Head of caudate nucleus (tissue), 42 donors: ENCODE measurements at regions not wholly inside any gene's neighbourhood (a gene's known extent, or its start where the extent isn't known, plus 50 kb on each side); places are given as distances from the start of the nearest gene placed in this dataset.
"Not testable (repeated sequence)": the region's sequence is repeated elsewhere in the genome, so short reads cannot be mapped to it uniquely, and the experiment has no call there.

Source experiments
- DNase-seq, 42 donors: peaks; one replicate each; pipeline versions ENCODE4 v3.0.0 to v3.0.0-alpha.2; 2020 to 2021; ENCODE audit warnings: mixed read lengths in 7 of 42
- intact Hi-C: fragments of 100-400 bp; cut with DNase I; formaldehyde crosslinking; loops from one replicate; pipeline ENCODE4 v1.15.0; 2022

DNA sequence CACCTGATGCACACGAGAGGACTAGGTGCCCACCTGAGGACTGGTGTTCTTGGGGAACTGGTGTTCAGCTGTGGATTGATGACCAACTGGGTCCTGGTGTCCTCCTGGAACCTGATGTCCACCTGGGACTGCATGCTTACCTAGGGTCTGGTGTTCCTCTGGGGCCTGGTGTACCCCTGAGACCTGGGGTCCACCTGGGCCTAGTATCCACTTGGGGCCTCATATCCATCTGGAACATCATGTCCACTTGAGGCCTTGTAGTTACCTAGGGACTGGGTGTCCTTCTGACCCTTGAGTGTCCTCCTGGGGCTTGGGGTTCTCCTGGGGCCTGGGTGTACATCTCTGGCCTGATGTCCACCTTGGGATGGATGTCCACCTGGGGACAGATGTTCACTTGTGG is 197.2 kb downstream of the POTEM start:
- DNase-seq, intact Hi-C loops: not testable (repeated sequence)

DNA sequence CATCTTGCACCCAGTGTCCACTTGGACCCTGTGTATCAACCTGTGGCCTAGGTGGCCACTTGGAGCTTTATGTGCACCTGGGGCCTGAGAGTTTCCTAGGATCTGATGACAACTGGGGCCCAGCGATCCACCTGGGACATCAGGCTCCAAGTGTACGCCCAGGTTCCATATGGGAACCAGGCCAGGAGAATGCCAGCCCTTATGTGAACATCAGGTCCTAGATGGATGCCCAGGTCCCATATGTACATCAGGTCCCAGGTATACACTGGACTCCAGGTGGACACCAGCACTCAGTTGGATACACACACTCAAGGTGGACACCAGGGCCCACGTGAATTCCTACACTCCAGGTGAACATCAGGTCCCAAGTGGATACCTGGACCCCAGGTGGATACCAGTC is 198.8 kb downstream of the POTEM start:
- intact Hi-C loops, DNase-seq: not testable (repeated sequence)

DNA sequence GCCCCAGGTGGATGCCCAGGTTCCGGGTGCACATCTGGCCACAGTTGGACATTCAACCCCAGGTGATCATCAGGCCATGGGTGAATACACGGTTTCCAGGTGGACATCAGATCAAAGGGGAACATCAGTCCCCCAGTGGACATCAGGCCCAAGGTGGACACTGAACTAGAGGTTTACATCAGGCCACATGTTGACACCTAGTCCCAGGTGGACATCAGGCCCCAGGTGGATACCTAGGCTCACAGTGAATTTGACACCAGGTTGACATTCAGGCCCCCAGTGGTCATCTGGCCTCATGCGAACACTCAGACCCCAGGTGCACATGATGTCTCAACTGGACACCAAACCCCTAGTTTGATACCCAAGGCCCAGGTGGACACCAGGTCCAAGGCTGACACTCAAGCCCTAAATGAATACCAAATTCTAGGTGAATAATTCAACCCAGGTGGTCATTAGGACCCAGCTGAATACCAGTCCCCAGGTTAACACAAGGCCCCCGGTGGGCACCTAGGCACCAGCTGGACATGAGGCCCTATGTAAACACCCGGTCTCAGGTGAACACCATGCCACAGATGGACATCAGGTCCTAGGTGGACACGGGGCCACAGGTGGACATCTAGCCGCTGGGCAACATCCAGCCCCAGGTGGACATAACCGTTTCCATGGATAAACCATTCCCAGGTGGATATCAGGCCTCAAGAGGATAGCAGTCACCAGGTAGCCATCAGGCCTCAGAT is 200.4 kb downstream of the POTEM start:
- intact Hi-C loops: not testable (repeated sequence)
- DNase-seq: peak in 3 of 42 donors; percentile 10 to 34 (median 18)

DNA sequence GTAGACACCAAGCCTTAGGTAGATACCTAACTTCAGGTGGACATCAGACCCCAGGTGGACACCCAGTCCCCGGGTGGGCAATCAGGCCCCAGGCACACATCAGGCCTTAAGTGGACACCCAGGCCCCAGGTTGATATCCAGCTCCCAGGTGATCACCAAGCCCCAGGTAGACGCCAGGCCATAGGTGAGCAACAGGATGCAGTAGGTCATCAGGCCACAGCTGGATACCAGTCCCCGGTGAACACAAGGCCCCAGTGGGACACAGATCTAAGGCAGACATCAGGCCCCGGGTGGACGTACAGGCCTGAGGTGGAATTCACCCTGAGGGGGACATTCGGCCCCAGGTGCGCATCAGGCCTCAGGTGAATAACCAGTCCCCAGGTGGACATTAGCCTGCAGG is 201.0 kb downstream of the POTEM start:
- peak in 5 of 42 donors; percentile 10 to 39 (median 18) for DNase-seq
- intact Hi-C loops: not testable (repeated sequence)

DNA sequence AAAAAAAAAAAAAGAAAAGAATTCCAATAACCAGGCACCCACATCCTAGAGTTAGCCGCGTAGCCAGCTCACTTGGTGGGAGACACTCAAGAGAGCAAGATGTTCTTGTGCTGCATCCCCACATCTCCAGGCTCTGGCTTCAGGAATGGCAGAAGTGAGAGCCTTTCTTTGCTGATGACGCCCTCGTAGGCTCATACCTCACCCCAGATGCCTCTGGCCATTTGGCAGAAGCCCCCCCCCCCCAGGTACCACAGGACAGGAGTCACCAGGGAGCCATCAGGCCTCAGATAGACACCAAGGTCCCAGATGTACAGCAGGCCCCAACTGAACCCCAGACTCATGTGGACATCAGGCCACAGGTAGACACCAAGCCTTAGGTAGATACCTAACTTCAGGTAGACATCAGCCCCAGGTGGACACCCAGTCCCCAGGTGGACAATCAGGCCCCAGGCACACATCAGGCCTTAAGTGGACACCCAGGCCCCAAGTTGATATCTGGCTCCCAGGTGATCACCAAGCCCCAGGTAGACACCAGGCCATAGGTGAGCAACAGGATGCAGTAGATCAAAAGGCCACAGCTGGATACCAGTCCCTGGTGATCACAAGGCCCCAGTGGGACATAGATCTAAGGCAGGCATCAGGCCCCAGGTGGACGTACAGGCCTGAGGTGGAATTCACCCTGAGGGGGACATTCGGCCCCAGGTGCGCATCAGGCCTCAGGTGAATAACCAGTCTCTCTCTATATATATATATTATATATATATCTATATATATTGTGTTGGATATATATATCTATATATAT is 202.5 kb downstream of the POTEM start:
- intact Hi-C loops, DNase-seq: not testable (repeated sequence)

DNA sequence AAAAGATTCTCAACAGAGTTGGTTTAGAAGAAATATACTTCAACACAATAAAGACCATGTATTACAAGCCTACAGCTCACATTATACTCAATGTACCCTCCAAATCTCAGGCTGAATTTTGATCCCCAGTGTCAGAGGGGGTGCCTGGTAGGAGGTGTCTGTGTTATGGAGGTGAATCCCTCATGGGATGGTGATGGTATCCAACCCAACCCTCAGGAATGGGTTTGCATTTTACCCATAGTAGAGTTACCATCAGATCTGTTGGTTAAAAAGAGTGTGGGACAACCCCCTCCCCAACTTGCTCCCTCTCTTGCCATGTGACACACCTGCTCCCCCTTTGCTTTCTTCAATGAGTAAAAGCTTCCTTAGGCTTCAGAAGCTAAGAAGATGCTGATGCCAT is 205.5 kb downstream of the POTEM start:
- DNase-seq, intact Hi-C loops: not testable (repeated sequence)

DNA sequence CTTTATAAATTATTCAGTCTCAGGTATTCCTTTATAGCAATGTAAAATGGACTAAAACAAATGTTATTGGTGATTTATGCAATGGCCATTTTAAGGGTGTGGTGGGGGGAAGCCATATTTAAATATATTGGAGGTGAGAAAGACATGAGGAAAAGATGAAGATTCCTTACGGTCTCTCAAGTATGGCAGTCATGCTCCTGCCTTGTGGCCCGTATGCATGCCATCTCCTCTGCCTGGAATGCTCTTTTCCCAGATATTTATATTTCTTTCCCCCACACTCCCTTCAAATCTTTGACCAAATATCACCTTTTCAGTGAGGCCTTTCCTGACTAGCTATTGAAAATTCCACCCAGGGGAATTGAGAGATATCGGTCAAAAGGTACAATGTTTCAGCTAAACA is 206.0 kb downstream of the POTEM start:
- DNase-seq, intact Hi-C loops: not testable (repeated sequence)

DNA sequence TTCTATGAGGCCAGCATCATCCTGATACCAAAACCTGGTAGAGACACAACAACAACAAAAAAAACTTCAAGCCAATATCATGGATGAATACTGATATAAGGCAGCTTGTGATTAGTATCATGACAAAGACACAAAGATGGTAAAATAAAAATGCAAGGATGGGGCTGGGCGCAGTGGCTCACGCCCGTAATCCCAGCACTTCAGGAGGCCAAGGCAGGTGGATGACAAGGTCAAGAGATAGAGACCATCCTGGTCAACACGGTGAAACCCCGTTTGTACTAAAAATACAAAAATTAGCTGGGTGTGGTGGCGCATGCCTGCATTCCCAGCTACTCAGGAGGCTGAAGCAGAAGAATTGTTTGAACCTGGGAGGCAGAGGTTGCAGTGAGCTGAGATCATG is 210.2 kb downstream of the POTEM start:
- intact Hi-C loops, DNase-seq: not testable (repeated sequence)

DNA sequence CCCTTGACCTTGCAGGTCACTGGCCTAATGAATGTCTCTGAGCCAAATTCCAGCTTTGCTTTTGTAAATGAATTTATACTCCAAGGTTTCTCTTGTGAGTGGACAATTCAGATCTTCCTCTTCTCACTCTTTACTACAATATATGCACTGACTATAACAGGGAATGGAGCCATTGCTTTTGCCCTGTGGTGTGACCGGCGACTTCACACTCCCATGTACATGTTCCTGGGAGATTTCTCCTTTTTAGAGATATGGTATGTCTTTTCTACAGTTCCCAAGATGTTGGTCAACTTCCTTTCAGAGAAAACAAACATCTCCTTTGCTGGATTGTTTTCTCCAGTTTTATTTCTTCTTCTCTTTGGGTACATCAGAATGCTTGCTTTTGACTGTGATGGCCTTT is 213.1 kb downstream of the POTEM start:
- intact Hi-C loops, DNase-seq: not testable (repeated sequence)

DNA sequence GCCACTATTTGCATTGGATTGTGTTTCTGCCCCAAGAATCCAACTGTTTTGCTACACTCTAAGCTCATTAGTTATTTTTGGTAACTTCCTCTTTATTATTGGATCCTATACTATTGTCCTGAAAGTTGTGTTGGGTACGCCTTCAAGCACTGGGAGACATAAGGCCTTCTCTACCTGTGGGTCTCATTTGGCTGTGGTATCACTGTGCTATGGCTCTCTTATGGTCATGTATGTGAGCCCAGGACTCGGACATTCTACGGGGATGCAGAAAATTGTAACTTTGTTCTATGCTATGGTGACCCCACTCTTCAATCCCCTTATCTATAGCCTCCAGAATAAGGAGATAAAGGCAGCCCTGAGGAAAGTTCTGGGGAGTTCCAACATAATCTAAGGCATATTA is 213.6 kb downstream of the POTEM start:
- intact Hi-C loops, DNase-seq: not testable (repeated sequence)

DNA sequence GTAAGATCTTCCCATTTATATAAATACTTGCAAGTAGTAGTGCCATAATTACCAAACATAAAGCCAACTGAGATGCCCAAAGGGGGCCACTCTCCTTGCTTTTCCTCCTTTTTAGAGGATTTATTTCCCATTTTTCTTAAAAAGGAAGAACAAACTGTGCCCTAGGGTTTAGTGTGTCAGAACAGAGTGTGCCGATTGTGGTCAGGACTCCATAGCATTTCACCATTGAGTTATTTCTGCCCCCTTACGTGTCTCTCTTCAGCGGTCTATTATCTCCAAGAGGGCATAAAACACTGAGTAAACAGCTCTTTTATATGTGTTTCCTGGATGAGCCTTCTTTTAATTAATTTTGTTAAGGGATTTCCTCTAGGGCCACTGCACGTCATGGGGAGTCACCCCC is 227.9 kb downstream of the POTEM start:
- intact Hi-C loops, DNase-seq: not testable (repeated sequence)

DNA sequence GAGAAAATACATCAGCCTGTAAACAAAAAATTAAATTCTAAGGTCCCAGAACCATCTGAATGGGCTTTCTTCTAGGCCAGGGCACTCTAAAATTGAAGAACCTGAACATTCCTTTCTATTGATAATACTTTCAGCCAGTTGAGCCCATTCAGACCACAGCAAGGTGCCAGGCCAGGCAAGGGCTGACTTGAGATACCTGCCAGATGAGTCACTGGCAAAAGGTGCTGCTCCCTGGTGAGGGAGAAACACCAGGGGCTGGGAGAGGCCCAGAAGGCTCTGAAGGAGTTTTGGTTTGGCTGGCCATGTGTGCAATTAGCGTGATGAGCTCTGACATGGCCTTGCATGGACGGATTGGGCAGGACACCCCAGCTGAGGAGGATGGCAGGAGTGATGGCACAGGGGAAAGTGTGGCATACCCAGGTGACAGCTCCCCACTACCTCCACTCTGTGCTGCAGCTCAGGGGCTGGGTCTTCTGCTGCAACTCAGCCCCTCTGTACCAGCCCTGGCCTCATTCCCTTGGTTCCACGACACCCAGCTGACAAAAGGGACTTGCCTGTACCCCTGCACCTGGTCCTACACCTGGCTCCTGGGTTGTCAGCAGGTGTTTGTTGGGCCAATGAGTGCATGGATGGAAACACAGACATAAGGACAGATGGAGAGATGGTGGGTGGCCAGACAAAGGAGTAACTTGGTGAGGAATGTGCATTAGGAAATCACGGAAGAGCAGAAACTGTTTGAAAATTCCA is 230.4 kb downstream of the POTEM start:
- DNase-seq, intact Hi-C loops: not testable (repeated sequence)

DNA sequence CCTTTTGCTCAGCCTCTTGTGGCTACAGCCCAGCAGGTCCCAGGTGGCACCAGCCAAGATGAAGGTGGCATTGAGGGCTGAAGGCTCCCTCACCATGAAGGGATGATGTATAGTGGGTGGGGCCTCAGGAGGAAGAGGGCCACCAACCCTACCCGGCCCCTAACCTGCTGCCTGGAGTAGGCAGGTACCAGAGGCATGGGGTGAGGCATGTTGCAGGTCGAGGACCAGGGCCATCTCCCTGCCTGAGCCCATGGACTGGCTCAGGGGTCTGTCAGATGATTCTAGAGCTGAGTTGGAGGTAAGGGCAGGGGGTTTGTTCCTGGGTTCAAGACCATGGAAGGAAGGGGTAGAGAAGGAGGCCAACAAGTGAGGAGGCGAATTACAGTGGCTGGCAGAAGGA is 231.1 kb downstream of the POTEM start:
- DNase-seq, intact Hi-C loops: not testable (repeated sequence)

DNA sequence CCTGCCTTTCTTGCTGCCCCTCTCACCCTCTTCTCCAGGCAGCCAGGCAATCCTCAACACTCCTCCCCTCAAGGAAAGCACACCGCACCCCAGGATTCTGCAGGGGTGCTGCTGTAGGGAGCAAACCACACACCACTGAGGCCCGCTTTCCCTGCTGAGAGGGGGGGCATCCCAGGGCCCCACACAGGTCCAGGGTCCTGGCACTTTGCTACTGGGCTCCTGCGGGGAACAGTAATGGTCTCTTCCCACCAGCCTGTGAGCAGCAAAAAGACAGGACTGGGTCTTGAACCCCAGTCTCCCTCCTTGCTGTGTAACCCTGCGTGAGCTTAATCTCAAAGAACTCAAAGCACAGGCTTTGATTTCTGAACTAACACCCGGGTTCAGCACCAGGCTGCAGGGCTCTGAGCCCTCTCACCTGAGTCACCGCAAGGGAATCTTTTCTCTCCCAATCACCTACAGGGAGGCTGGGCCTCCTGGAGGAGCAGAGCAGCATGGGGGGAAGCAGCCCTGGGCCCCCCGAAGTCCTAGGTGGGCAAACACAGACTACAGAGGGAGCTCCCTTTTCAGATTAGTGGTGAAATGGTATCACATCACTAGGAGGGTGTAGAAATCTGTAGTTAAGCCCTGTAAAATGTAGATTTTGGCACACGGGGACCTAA is 232.6 kb downstream of the POTEG start:
- DNase-seq, intact Hi-C loops: not testable (repeated sequence)

DNA sequence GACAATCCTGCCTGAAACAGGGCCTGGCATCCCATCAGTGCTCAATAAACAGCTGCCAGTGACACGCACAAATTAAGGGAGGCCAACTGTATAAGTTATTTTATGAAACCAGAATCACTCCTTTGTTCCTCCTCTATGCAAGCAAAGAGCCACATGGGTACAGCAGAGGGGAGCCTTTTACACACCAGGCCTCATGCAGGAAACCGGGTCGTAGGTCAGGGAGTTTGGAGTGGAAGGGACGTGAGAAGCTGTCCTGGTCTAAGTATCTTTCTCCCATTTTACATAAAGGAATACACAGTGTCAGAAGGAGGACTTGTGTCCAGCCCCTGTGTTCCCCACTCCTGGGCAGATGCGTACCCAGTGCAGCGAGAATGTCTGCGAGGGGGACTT is 232.1 kb downstream of the POTEG start:
- DNase-seq, intact Hi-C loops: not testable (repeated sequence)

DNA sequence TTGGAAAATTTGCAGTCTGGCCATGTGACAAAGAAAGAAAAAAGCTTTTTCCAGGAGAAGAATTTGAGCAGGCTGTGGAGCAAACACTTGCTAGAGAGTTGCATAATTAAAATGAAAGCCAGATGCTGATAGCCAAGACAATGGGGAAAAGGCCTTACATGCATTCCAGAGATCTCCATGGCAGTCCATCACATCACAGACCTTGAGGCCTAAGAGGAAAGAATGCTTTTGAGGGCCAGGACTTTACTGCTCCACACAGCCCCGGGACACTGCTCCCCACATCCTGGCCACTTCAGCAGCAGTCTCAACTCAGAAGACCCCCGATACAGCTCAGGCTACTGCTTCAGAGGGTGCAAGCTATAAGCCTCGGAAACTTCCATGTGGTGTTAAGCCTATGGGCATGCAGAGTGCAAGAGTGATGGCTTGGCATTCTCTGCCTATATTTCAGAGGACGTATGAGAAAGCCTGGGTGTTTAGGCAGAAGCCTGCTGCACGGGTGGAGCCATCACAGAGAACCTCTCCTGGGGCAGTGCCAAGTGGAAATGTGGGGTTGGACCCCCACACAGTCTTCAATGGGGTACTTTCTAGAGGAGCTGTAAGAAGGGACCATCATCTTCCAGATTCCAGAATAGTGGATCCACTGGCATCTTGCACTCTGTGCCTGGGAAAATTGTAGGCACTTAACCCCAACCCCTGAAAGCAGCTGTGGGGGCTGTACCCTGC is 230.7 kb downstream of the POTEG start:
- intact Hi-C loops, DNase-seq: not testable (repeated sequence)

DNA sequence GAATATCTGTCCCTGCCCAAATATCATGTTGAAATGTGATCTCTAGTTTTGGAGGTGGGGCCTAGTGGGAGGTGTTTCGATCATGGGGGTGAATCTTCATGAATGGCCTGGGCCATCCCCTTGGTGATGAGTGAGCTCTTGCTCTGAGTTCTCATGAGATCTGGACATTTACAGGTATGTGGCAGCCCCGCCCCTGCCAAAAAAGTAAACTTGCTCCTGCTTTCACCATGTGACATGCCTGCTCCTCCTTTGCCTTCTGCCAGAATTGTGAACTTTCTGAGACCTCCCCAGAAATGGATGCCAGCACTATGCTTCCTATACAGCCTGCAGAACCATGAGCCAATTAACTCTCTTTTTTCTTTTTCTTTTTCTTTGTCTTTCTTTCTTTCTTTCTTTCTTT is 229.3 kb downstream of the POTEG start:
- intact Hi-C loops, DNase-seq: not testable (repeated sequence)

DNA sequence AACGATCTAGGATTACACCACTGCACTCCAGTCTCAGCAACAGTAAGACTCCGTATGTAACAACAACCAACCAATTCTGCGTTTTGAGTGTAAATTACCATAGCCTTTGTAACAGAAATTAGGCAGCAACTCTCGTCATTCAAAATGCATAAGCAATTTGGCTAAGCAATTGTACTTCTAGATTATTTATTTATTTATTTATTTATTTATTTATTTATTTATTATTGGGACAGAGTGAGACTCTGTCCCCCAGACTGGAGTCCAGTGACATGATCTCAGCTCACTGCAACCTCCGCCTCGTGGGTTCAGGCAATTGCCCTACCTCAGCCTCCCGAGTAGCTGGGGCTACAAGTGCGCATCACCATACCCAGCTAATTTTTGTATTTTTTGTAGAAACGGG is 217.7 kb downstream of the POTEG start:
- DNase-seq, intact Hi-C loops: not testable (repeated sequence)
